Panc1 (cell line): ENCODE measurements at regions not wholly inside any gene's neighbourhood (a gene's known extent, or its start where the extent isn't known, plus 50 kb on each side); places are given as distances from the start of the nearest gene placed in this dataset.

Source experiments
- ATAC-seq: fragments of 200-7000 bp; cut with Tn5 transposase; 2 replicates; pipeline ENCODE4 v1.9.1; 2020; ENCODE audit warnings: mild to moderate bottlenecking, moderate library complexity
- BruUV-seq: library from RNA; stranded (reverse); fragments of 400-500 nt; replicated peaks from 2 replicates; lab custom pipeline; 2021; lab: Mats Ljungman, UMichigan
- CTCF ChIA-PET: fragments of 300-600 bp; sonication (Branson Sonifier 250); formaldehyde crosslinking; loops from one replicate; lab custom pipeline; 2022; ENCODE audit warnings: antibody characterized with exemption; lab: Charles Lee
- POLR2A ChIA-PET: fragments of 300-600 bp; sonication (Branson Sonifier 250); formaldehyde crosslinking; loops from one replicate; lab custom pipeline; 2022; ENCODE audit warnings: antibody characterized with exemption; lab: Charles Lee
- DNase-seq: peaks from one replicate; pipeline ENCODE4 v3.0.0-alpha.2; 2010; ENCODE audit warnings: low read depth, low spot score
- H3K27ac ChIP-seq: 2 replicates; pipeline ENCODE4 v1.5.1; 2011; ENCODE audit warnings: mild to moderate bottlenecking, low read length, inconsistent platforms
- H3K27me3 ChIP-seq: fragments of 200-500 bp; sonication (Bioruptor generic); 2 replicates; pipeline ENCODE4 v1.6.0; 2014; ENCODE audit warnings: low read length, inconsistent platforms; ENCODE audit not compliant: control insufficient read depth, insufficient read depth
- H3K36me3 ChIP-seq: fragments of 200-500 bp; sonication (Bioruptor generic); 2 replicates; pipeline ENCODE4 v1.5.1; 2014; ENCODE audit warnings: inconsistent platforms, mild to moderate bottlenecking, low read length, moderate library complexity; ENCODE audit not compliant: control insufficient read depth, insufficient read depth
- H3K4me1 ChIP-seq: 2 replicates; pipeline ENCODE4 v1.5.1; 2011; ENCODE audit warnings: inconsistent platforms, mild to moderate bottlenecking, low read length, moderate library complexity; ENCODE audit not compliant: control insufficient read depth, insufficient read depth
- H3K4me3 ChIP-seq, 2 experiments: 2 replicates each; pipeline ENCODE4 v1.5.1; 2011 to 2012; ENCODE audit warnings: low read depth in 2 of 2, low read length in 2 of 2, mild to moderate bottlenecking in 2 of 2, inconsistent platforms in 1 of 2, moderate library complexity in 1 of 2
- H3K9me3 ChIP-seq: fragments of 200-500 bp; sonication (Bioruptor generic); 2 replicates; pipeline ENCODE4 v1.5.1; 2014; ENCODE audit warnings: low read depth, mild to moderate bottlenecking, inconsistent platforms, low read length, moderate library complexity; ENCODE audit not compliant: control insufficient read depth, insufficient read depth
- POLR2AphosphoS5 ChIP-seq: IDR thresholded peaks from 2 replicates; pipeline ENCODE4 v1.6.1; 2012; ENCODE audit warnings: mild to moderate bottlenecking, low read depth, low read length, moderate library complexity
- SIN3A ChIP-seq: IDR thresholded peaks from 2 replicates; pipeline ENCODE4 v1.6.1; 2012; ENCODE audit warnings: low read depth, mild to moderate bottlenecking, low read length, moderate library complexity, borderline replicate concordance; ENCODE audit not compliant: insufficient read depth
- TCF7L2 ChIP-seq: IDR thresholded peaks from 2 replicates; pipeline ENCODE4 v1.6.1; 2011; ENCODE audit warnings: mild to moderate bottlenecking, low read depth, low read length, inconsistent platforms
- in situ Hi-C: cut with HindIII; loops from 2 replicates; pipeline ENCODE4 v1.10.0; 2016; ENCODE audit warnings: low sequenced_read_pairs, low pct_unique_long_range_greater_than_20kb
- intact Hi-C: fragments of 100-400 bp; cut with micrococcal nuclease; formaldehyde crosslinking; loops from one replicate; pipeline ENCODE4 v1.10.0; 2022; ENCODE audit not compliant: unreplicated experiment
- TF ChIP-seq, protein P1 (sequence below): fragments of 450-650 bp; IDR thresholded peaks from 2 replicates; pipeline ENCODE4 v1.5.1; 2017; ENCODE audit warnings: mild to moderate bottlenecking
- TF ChIP-seq, protein P2 (sequence below), 2 experiments: IDR thresholded peaks; 2 replicates each; pipeline ENCODE4 v1.6.1; 2011 to 2012; ENCODE audit warnings: low read depth in 2 of 2, control low read depth in 1 of 2, low read length in 1 of 2, mild to moderate bottlenecking in 1 of 2, moderate library complexity in 1 of 2; ENCODE audit not compliant: insufficient read depth in 1 of 2

DNA sequence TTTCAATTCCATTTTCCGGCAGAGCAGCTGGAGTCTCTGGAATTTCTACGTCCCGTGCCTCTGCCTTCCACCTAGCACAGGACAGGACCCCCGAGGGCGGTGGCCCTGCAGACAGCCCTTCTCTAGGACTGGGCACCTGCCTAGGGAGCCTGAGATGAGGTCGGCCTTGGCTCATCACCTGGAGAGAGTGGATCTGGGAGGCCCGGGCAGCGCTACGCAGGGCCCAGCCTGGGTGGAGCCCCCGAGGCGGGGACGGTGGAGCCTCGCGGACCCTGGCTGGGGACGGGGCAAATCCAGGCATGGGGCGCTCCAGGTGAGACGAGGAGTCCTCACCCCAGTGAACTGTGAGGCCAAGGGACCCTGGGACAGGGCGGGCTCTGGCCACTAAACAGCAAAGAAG lies 114.5 kb downstream of the MTRR start:
- Histone ChIP-seq H3K9me3 (no peaks in the 10 kb centered on the region), H3K36me3 (no peaks in the 10 kb centered on the region), H3K27ac (no peak overlapping the region), H3K27me3 (no peaks in the 10 kb centered on the region), H3K4me1 (no peaks in the 10 kb centered on the region), H3K4me3 (no peak overlapping the region)
- intact Hi-C loops (no loop called here), in situ Hi-C loops (no loop called here)
- BruUV-seq, result no TSS peak
- DNase-seq (no peak), ATAC-seq (no peak)
- ChIA-PET CTCF (no interaction called here), POLR2A (no interaction called here)
- TF ChIP-seq TCF7L2 (no peak), SIN3A (no peak), POLR2AphosphoS5 (no peak)
- TF ChIP-seq, protein P1, sequence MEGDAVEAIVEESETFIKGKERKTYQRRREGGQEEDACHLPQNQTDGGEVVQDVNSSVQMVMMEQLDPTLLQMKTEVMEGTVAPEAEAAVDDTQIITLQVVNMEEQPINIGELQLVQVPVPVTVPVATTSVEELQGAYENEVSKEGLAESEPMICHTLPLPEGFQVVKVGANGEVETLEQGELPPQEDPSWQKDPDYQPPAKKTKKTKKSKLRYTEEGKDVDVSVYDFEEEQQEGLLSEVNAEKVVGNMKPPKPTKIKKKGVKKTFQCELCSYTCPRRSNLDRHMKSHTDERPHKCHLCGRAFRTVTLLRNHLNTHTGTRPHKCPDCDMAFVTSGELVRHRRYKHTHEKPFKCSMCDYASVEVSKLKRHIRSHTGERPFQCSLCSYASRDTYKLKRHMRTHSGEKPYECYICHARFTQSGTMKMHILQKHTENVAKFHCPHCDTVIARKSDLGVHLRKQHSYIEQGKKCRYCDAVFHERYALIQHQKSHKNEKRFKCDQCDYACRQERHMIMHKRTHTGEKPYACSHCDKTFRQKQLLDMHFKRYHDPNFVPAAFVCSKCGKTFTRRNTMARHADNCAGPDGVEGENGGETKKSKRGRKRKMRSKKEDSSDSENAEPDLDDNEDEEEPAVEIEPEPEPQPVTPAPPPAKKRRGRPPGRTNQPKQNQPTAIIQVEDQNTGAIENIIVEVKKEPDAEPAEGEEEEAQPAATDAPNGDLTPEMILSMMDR, result no peak
- TF ChIP-seq, protein P2, sequence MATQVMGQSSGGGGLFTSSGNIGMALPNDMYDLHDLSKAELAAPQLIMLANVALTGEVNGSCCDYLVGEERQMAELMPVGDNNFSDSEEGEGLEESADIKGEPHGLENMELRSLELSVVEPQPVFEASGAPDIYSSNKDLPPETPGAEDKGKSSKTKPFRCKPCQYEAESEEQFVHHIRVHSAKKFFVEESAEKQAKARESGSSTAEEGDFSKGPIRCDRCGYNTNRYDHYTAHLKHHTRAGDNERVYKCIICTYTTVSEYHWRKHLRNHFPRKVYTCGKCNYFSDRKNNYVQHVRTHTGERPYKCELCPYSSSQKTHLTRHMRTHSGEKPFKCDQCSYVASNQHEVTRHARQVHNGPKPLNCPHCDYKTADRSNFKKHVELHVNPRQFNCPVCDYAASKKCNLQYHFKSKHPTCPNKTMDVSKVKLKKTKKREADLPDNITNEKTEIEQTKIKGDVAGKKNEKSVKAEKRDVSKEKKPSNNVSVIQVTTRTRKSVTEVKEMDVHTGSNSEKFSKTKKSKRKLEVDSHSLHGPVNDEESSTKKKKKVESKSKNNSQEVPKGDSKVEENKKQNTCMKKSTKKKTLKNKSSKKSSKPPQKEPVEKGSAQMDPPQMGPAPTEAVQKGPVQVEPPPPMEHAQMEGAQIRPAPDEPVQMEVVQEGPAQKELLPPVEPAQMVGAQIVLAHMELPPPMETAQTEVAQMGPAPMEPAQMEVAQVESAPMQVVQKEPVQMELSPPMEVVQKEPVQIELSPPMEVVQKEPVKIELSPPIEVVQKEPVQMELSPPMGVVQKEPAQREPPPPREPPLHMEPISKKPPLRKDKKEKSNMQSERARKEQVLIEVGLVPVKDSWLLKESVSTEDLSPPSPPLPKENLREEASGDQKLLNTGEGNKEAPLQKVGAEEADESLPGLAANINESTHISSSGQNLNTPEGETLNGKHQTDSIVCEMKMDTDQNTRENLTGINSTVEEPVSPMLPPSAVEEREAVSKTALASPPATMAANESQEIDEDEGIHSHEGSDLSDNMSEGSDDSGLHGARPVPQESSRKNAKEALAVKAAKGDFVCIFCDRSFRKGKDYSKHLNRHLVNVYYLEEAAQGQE (IDR thresholded peaks at IDR 0.05; ENCODE audit: insufficient read depth in 1 of 2, low read depth in 2 of 2, low read length in 1 of 2), result no peak

GRCh38 chr5:7991125-7991821 lies 122.3 kb downstream of the MTRR start:
- Histone ChIP-seq H3K9me3 (peaks cover 3% of the 10 kb centered on the region; the same call in 1 of the 2 replicates), H3K4me1 (no peaks in the 10 kb centered on the region), H3K4me3 (no peak overlapping the region), H3K27ac (no peak overlapping the region), H3K27me3 (no peaks in the 10 kb centered on the region), H3K36me3 (no peaks in the 10 kb centered on the region)
- DNase-seq, result no peak
- in situ Hi-C loops (no loop called here), intact Hi-C loops (no loop called here)
- TF ChIP-seq SIN3A (no peak), TCF7L2 (no peak), POLR2AphosphoS5 (no peak)
- TF ChIP-seq, protein P2 (IDR thresholded peaks at IDR 0.05; ENCODE audit: insufficient read depth in 1 of 2, low read depth in 2 of 2, low read length in 1 of 2), result no peak
- TF ChIP-seq, protein P1, result no peak
- no peak for ATAC-seq
- POLR2A ChIA-PET, result no interaction called here
- no TSS peak for BruUV-seq
- CTCF ChIA-PET, result no interaction called here
